Neural progenitor cell (in vitro differentiated cells): ENCODE measurements at regions not wholly inside any gene's neighbourhood (a gene's known extent, or its start where the extent isn't known, plus 50 kb on each side); places are given as distances from the start of the nearest gene placed in this dataset.

Source experiments
- CTCF ChIP-seq: fragments of 200-600 bp; sonication (generic); IDR thresholded peaks from 2 replicates; pipeline ENCODE4 v1.5.1; 2017; ENCODE audit warnings: antibody characterized with exemption, mild to moderate bottlenecking
- EZH2phosphoT487 ChIP-seq: fragments of 200-600 bp; sonication (generic); IDR thresholded peaks from 2 replicates; pipeline ENCODE4 v1.6.1; 2017; ENCODE audit warnings: antibody characterized with exemption

GRCh38 chr11:15707971-15708370 is 593.2 kb downstream of the INSC start:
- TF ChIP-seq CTCF, result no peak
- no peak for TF ChIP-seq EZH2phosphoT487
